Sciatic nerve (tissue), 2 donors: ENCODE measurements at regions not wholly inside any gene's neighbourhood (a gene's known extent, or its start where the extent isn't known, plus 50 kb on each side); places are given as distances from the start of the nearest gene placed in this dataset.

ENCODE experiments used
- ATAC-seq: fragments of 200-7000 bp; cut with Tn5 transposase; one replicate; pipeline ENCODE4 v1.9.1; 2020; ENCODE audit warnings: mild to moderate bottlenecking, moderate library complexity
- DNase-seq: peaks from one replicate; pipeline ENCODE4 v3.0.0-alpha.2; 2020; ENCODE audit warnings: low spot score
- intact Hi-C: fragments of 100-400 bp; cut with DNase I; formaldehyde crosslinking; loops from one replicate; pipeline ENCODE4 v1.14.2; 2022
- donor health status: DM: no; HTN: no; CAD: no.
- donor health status: DM: no; HTN: no; CAD: no.

GRCh38 chr3:94179059-94179458 lies 116.2 kb downstream of the NSUN3 start:
- DNase-seq (no peak), ATAC-seq (no peak)
- intact Hi-C loops = no loop called here

DNA sequence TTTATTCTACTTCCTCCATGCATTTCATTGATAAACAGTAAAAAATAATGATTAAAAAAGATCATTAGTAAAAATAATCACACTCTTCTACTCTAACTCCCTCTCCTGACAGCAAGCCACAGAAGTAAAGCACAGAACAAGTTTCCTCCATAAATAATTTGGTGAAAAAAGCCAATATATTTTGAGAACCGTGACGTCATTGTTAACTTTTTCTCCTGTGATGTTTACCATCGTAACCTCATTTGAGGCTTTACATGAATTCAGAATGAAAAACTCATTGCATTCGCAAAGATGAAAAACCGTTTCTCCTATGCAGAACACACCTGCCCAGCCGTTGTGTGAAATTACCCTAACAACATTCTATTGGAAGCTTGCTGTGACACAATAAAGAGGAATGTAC lies 120.7 kb downstream of the NSUN3 start:
- intact Hi-C loops = no loop called here
- ATAC-seq (no peak), DNase-seq (no peak)

DNA sequence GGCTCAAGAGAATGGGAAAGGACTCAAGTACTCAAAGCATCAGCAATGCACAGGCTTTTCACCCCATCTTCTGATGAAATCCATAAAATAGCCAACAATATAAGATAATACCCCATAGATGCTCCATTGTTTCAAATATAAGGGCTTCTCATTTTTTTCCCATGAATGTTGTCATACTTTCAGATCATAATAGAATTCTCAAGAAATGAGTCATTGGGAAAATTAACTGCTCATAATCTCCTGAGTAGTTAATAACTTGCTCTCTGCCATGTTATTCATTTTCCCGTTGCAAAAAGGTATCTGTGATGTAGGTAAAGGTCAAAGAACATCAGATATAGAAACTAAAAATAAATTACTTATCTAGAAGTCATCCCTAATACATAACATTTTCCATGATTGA lies 121.9 kb downstream of the NSUN3 start:
- ATAC-seq (no peak), DNase-seq (no peak)
- intact Hi-C loops = no loop called here

DNA sequence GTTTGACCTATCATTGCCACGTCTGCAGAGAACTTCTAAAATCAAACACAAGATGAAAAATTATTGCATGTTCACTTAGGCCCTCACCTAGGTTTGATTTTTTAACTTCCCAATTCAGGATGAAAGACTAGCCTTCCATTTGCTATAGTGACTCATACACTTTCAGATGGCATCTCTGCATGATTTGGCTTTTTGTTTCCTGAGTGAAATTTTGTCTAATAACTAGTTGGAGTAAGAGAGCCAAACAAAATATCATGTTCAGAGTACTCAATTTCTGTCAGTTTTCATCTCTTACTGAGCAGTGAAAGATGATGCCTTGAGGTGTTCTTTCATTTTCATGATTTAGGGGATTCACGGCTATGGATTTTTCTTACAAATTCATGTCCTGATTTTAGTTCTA lies 122.9 kb downstream of the NSUN3 start:
- ATAC-seq = no peak
- intact Hi-C loops = no loop called here
- no peak for DNase-seq

GRCh38 chr3:94187697-94188096 lies 124.8 kb downstream of the NSUN3 start:
- ATAC-seq = no peak
- no peak for DNase-seq
- intact Hi-C loops = no loop called here

DNA sequence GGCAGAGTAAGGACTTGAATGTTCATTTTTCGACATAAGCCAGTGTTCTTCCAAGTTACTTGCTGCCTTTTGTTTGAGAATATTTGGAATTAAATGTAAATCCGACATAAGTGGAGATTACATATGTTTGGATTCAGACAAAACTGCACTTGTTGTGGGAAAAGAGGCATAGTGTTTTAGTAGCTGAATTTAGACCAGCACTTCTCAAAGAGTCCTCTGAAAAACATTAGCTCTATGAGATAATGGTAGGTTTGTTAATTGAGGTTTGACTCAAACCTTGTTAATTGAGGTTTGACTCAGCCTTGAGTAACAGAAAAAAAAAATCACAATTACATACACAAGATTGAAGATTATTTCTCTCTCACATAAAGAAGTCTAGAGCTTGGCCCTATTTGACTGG lies 132.5 kb downstream of the NSUN3 start:
- ATAC-seq = no peak
- intact Hi-C loops = no loop called here
- DNase-seq = no peak

- ATAC-seq (no peak), DNase-seq (no peak)
- intact Hi-C loops = no loop called here
Observed at GRCh38 chr3:94206291-94206690, 143.4 kb downstream of the NSUN3 start.

GRCh38 chr3:94210256-94210655 lies 147.4 kb downstream of the NSUN3 start:
- no peak for DNase-seq
- no peak for ATAC-seq
- intact Hi-C loops = no loop called here

DNA sequence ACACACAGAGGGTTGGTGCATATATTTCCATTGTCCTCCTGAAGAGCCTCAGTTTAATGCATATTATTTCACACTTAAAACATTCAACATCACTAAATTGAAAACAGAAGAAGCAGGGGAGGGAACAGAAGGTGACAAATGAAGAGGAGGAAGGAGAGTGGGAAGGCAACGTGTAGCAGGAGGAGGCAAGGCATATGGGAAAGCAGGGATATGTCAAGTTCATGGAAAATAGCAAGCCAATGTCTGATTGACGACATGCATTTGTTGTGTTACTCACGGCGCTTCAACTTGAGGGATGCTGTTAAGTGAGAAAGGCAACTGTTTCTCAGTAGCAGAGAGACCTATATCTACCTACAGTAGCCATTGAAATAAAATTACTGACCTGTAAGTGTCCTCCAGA lies 154.5 kb downstream of the NSUN3 start:
- DNase-seq (no peak), ATAC-seq (no peak)
- intact Hi-C loops = no loop called here

DNA sequence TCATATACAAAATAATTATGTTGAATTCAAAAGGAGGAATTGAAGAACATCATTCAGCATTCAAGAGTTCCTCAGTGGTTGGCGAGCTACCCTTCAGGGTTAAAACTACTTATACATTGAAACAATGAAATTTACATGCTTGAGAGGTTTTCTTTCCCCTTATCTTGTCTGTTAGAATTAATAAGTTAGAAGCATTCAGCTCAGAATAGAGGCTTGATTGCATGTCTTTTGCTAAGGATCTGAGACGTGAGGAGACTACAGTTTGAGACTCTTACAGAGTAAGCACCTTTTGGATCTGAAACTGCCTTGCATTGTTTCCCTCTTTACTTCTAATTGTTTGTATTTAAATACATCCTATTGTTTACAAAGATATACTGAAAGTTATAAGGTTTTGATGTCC lies 157.6 kb downstream of the NSUN3 start:
- ATAC-seq = no peak
- no peak for DNase-seq
- intact Hi-C loops = no loop called here

DNA sequence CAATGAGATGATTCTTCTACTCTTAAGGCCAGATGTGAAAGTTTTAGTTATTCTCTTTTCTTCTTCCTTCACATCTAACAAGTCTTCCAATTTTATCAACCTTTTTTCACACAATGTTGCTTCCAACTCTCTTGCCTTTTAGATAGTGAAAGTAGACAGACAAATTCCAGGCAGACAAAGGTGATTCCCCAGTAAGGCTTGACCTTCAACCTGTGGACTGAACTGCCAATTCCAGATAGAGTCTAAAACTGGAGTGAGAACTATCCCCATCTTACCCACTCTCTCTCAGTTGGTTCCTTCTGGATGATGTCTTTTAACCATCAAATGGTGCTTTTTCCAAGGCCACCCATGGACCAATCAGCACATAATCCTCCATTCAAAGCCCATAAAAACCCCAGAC lies 159.0 kb downstream of the NSUN3 start:
- DNase-seq = no peak
- no peak for ATAC-seq
- intact Hi-C loops = no loop called here

DNA sequence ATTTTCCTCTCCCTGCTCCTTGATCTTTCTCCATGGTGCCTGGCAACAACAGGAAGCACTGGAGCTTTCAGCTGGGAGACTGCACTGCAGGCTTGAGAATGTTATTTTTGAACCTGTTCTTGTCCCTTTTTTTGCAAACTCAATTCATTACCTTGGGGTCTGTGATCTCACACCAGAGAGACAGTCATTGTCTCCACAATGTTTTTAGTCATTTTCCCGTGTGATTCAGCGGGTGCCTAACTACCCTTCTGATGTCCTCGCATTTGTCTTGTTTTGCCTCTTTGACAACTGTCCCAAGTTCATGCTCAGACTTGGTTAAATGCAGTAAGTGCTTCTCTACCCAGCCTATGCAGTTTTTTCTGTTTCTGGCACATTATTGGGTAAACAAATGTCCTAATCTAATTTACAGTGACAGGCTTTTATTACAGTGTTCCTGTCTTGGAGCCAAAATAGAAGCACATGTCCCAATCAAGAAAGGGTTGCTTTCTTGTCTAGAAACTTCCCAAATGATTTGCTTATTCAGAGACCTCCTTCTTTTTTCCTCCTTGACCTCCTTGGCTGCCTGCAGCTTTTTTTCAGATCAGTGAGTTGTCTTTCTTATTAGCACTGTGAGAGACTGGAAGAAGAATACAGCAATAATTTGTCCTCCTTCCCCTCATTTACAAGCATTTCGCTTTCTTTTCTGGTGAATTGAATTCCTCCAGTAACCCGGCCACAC lies 162.4 kb downstream of the NSUN3 start:
- intact Hi-C loops = no loop called here
- no peak for ATAC-seq
- no peak for DNase-seq

DNA sequence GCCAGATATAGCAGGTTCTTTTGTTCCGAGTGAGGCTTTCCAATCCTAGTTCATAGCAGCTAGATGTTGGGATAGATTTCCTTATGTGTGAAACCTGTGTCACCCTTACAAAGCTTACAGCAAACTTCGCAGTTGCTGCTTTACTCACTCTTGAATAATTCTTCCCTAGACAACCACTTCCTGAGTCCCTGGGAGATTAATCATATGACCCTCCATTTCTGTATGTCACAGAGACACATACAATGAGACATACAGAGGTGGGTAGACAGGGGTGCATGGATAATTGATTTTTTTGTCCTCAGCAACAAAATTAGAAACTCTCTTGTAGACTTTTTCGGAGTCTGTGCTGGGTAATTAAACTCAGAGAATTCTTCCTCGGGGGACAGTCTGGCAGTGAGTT lies 163.2 kb downstream of the NSUN3 start:
- DNase-seq (no peak), ATAC-seq (no peak)
- intact Hi-C loops = no loop called here

DNA sequence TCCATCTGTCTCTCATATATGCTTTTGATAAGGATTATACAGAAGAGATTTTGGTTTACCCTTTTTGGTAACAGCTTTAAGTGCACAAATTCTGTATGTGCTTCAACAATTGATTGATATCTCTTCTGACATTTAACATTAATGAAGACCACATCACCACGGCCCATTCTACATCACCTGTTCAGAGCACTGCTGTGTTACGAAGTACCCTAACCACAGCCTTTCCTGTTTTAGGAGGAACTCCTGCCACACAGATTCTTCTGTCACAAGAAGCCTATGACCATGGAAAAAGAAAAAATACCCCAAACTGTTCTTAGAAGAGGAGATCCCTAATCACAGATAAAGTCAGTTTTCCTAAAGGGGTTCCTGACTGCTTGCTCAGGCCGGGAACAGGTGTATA lies 170.1 kb downstream of the NSUN3 start:
- no peak for ATAC-seq
- DNase-seq = no peak
- intact Hi-C loops = no loop called here

GRCh38 chr3:94234177-94234788 lies 171.4 kb downstream of the NSUN3 start:
- intact Hi-C loops = no loop called here
- no peak for DNase-seq
- peak; percentile 24 for ATAC-seq

GRCh38 chr3:94241986-94242385 lies 179.1 kb downstream of the NSUN3 start:
- ATAC-seq (no peak), DNase-seq (no peak)
- intact Hi-C loops = no loop called here

DNA sequence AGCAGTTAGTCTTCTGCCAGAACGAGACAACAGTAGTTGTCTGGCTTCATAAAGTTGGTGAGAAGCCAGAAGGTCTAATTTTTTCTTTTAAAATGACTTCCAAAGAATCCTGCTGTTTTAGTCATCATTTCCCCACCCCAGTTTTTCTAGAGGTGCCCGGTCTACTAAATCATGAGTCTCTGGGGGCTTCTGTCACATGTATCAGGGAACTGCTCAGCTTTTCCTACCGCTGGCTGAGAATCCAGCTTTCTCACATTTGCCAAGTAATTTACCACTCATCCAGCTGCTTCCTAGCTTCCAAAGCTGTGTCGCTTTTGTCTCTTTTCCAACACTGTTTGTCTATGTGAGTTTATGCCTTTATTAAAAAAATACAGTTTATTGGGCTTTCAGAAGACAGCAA lies 183.3 kb downstream of the NSUN3 start:
- intact Hi-C loops = no loop called here
- DNase-seq = no peak
- no peak for ATAC-seq

- no peak for DNase-seq
- no peak for ATAC-seq
- intact Hi-C loops = no loop called here
Observed at GRCh38 chr3:94248042-94248441, 185.2 kb downstream of the NSUN3 start.

DNA sequence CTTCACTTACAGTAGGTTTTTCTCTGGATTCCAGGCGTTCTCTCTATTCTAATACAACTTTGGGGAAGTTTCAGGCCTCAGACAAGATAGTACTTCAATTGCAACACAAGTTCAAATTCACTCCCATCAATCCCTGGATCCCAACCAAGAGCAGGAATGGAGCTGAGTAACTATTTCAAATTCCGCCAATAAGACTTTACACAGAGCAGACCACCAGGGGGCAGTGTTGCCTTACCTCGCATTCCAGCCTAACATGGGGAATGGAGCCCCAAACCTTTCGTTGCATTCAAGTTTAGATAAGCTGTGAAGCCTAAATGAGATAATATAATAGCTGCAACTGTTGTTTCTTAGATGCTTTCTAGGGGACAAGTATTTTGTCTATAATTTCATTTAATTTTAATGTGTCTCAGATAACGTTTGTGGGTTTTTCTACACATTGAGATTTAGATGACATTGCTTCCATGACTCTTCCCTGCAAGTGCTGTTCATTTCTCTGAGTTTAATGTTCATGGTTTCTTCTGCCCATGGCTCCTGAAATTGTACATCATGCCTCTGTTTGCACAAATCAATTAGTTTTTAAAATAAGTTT lies 186.7 kb downstream of the NSUN3 start:
- intact Hi-C loops = no loop called here
- ATAC-seq (peak; percentile 36), DNase-seq (peak; percentile 79)

DNA sequence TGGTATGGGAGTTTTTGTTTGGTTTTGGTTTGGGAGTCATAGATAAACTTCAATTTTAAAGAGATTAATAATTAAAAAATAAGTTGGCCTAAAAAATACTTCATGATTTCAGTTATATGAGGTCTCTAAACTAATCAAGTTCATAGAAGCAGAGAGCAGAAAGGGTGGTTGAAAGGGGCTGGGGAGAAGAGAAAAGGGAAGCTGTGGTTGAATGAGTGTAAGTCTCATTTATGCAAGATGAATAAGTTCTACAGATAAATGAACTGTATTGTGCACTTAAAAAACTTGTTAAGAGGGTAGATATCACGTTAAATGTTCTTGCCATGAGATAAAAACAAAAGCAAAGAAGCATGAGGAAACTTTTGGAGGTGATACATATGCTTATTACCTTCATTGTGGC lies 188.7 kb downstream of the NSUN3 start:
- no peak for DNase-seq
- no peak for ATAC-seq
- intact Hi-C loops = no loop called here

GRCh38 chr3:94252316-94252715 lies 189.5 kb downstream of the NSUN3 start:
- intact Hi-C loops = no loop called here
- no peak for DNase-seq
- ATAC-seq = no peak
